ENCODE measurements at regions not wholly inside any gene's neighbourhood (a gene's known extent, or its start where the extent isn't known, plus 50 kb on each side); places are given as distances from the start of the nearest gene placed in this dataset.

- TF ChIP-seq CTCF (IDR thresholded peaks at IDR 0.05) (no peak), POLR2A (IDR thresholded peaks at IDR 0.05) (no peak)
These were observed 79.6 kb upstream of the DCBLD2 start for GRCh38 chr3:98980915-98981596.
